Smooth muscle cell (in vitro differentiated cells): ENCODE measurements at regions not wholly inside any gene's neighbourhood (a gene's known extent, or its start where the extent isn't known, plus 50 kb on each side); places are given as distances from the start of the nearest gene placed in this dataset.

Experiments used
- DNase-seq: peaks from one replicate; lab custom pipeline; 2025; ENCODE audit not compliant: unreplicated experiment; lab: John Stamatoyannopoulos, UW
- H2AFZ ChIP-seq: fragments of 200-600 bp; sonication (generic); 2 replicates; pipeline ENCODE4 v1.6.0; 2016; ENCODE audit warnings: antibody characterized with exemption, low read depth, mild to moderate bottlenecking
- H3F3A ChIP-seq: fragments of 200-600 bp; sonication (generic); 2 replicates; pipeline ENCODE4 v1.6.0; 2017; ENCODE audit warnings: antibody characterized with exemption, low read depth
- H3K27ac ChIP-seq: fragments of 200-600 bp; sonication (generic); 2 replicates; pipeline ENCODE4 v1.5.1; 2016; ENCODE audit warnings: low read depth, mild to moderate bottlenecking
- H3K27me3 ChIP-seq: fragments of 200-600 bp; sonication (generic); 2 replicates; pipeline ENCODE4 v1.6.1; 2016; ENCODE audit warnings: low read depth, mild to moderate bottlenecking
- H3K36me3 ChIP-seq: fragments of 200-600 bp; sonication (generic); 2 replicates; pipeline ENCODE4 v1.5.1; 2016; ENCODE audit warnings: low read depth
- H3K4me1 ChIP-seq: fragments of 200-600 bp; sonication (generic); 2 replicates; pipeline ENCODE4 v1.5.1; 2016; ENCODE audit warnings: low read depth
- H3K4me2 ChIP-seq: fragments of 200-600 bp; sonication (generic); 2 replicates; pipeline ENCODE4 v1.6.0; 2016; ENCODE audit warnings: mild to moderate bottlenecking
- H3K4me3 ChIP-seq: fragments of 200-600 bp; sonication (generic); 2 replicates; pipeline ENCODE4 v1.5.1; 2016; ENCODE audit warnings: mild to moderate bottlenecking
- H3K79me2 ChIP-seq: fragments of 200-600 bp; sonication (generic); 2 replicates; pipeline ENCODE4 v1.6.0; 2016; ENCODE audit warnings: low read depth, mild to moderate bottlenecking
- H3K9ac ChIP-seq: fragments of 200-600 bp; sonication (generic); 2 replicates; pipeline ENCODE4 v1.6.0; 2016; ENCODE audit warnings: low read depth
- H3K9me3 ChIP-seq: fragments of 200-600 bp; sonication (generic); replicated peaks from 2 replicates; pipeline ENCODE4 v1.5.1; 2016; ENCODE audit warnings: low read depth
- H4K20me1 ChIP-seq: fragments of 200-600 bp; sonication (generic); 2 replicates; pipeline ENCODE4 v1.6.0; 2016; ENCODE audit warnings: low read depth
- CTCF ChIP-seq: fragments of 200-600 bp; sonication (generic); IDR thresholded peaks from 2 replicates; pipeline ENCODE4 v1.5.1; 2017; ENCODE audit warnings: borderline replicate concordance, mild to moderate bottlenecking, antibody characterized with exemption; ENCODE audit not compliant: insufficient read depth, poor library complexity, severe bottlenecking
- WGBS: methylation state at CpG from one replicate; pipeline ENCODE4 v1.1.7; 2016; ENCODE audit warnings: low lambda C conversion rate; 5-methylcytosine and 5-hydroxymethylcytosine counted together

- no peaks in the 10 kb centered on the region for H3K79me2 ChIP-seq
- no peaks in the 10 kb centered on the region for H4K20me1 ChIP-seq
- peak overlapping the region; percentile 49 for H2AFZ ChIP-seq
- TF ChIP-seq CTCF, result no peak
- DNase-seq, result no peak
- peak overlapping the region; percentile 92 for H3K27ac ChIP-seq
- H3K4me1 ChIP-seq, result peaks cover 43% of the 10 kb centered on the region
- H3K36me3 ChIP-seq, result no peaks in the 10 kb centered on the region
- peaks cover 58% of the 10 kb centered on the region for H3F3A ChIP-seq
- H3K27me3 ChIP-seq, result no peaks in the 10 kb centered on the region
- WGBS, result 48% methylated on average over 7 of the region's 7 CpGs
- H3K9ac ChIP-seq, result peak overlapping the region; percentile 27
- H3K9me3 ChIP-seq, result no peaks in the 10 kb centered on the region
- peak overlapping the region; percentile 35 for H3K4me3 ChIP-seq
- H3K4me2 ChIP-seq, result peak overlapping the region; percentile 84
These were observed 117.1 kb upstream of the NCOR2 start for GRCh38 chr12:124684496-124684895.

GRCh38 chr12:124683152-124684124, 116.0 kb upstream of the NCOR2 start:
- Histone ChIP-seq H3K79me2 (no peaks in the 10 kb centered on the region), H3K9me3 (no peaks in the 10 kb centered on the region), H4K20me1 (no peaks in the 10 kb centered on the region), H3K27ac (peak overlapping the region; percentile 92), H3K9ac (no peak overlapping the region), H3F3A (peaks cover 54% of the 10 kb centered on the region), H3K27me3 (no peaks in the 10 kb centered on the region), H3K4me3 (no peak overlapping the region), H3K4me2 (no peak overlapping the region), H3K4me1 (peaks cover 42% of the 10 kb centered on the region), H2AFZ (no peak overlapping the region), H3K36me3 (no peaks in the 10 kb centered on the region)
- no peak for TF ChIP-seq CTCF
- no peak for DNase-seq
- WGBS, result 48% methylated on average over 16 of the region's 16 CpGs

GRCh38 chr12:124682425-124683151, 115.2 kb upstream of the NCOR2 start:
- Histone ChIP-seq H3K79me2 (no peaks in the 10 kb centered on the region), H3K27me3 (no peaks in the 10 kb centered on the region), H3K4me3 (no peak overlapping the region), H3F3A (peaks cover 54% of the 10 kb centered on the region), H4K20me1 (no peaks in the 10 kb centered on the region), H3K9me3 (no peaks in the 10 kb centered on the region), H3K9ac (peak overlapping the region; percentile 68), H2AFZ (no peak overlapping the region), H3K36me3 (no peaks in the 10 kb centered on the region), H3K4me1 (peaks cover 34% of the 10 kb centered on the region), H3K4me2 (peak overlapping the region; percentile 60), H3K27ac (peak overlapping the region; percentile 92)
- DNase-seq, result no peak
- 92% methylated on average over 17 of the region's 17 CpGs for WGBS
- no peak for TF ChIP-seq CTCF
